NCI-H2171 treated with DMSO at 0.1 percent for 48 hours (cell line): ENCODE measurements at regions not wholly inside any gene's neighbourhood (a gene's known extent, or its start where the extent isn't known, plus 50 kb on each side); places are given as distances from the start of the nearest gene placed in this dataset.
"Not testable (repeated sequence)": the region's sequence is repeated elsewhere in the genome, so short reads cannot be mapped to it uniquely, and the experiment has no call there.

Experiments
- DNase-seq: peaks from one replicate; lab custom pipeline; 2025; lab: John Stamatoyannopoulos, UW

- no peak for DNase-seq
Measured at GRCh38 chr3:22748453-22749045, 454.6 kb upstream of the UBE2E2 start.

DNA sequence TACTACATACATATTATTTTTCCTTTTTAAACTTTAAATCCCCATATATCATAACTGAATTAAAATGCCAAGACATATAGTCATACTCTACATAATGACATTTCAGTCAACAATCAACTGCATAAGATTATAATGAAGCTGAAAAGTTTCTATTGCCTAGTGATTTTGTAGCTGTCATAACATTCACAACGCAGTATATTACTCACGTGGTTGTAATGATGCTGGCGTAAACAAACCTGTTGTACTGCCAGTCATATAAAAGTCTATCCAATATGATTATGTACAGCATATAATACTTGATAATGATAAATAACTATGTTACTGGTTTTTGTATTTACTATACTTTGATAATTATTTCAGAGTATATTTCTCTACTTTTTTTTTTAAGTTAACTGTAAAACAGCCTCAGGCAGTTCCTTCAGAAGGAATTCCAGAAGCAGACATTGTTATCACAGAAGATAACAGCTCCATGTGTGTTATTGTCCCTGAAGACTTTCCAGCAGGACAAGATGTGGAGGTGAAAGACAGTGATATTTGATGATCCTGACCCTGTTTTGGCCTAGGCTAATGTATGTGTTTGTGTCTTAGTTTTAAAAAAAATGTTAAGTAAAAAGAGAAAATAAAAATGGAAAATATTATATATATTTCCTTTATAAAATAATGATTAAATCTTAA is 443.4 kb upstream of the UBE2E2 start:
- no peak for DNase-seq

- DNase-seq: no peak
Measured at GRCh38 chr3:22765679-22766078, 437.4 kb upstream of the UBE2E2 start.

- no peak for DNase-seq
Measured at GRCh38 chr3:22777834-22778233, 425.3 kb upstream of the UBE2E2 start.

- DNase-seq: no peak
Measured at GRCh38 chr3:22779737-22780136, 423.4 kb upstream of the UBE2E2 start.

DNA sequence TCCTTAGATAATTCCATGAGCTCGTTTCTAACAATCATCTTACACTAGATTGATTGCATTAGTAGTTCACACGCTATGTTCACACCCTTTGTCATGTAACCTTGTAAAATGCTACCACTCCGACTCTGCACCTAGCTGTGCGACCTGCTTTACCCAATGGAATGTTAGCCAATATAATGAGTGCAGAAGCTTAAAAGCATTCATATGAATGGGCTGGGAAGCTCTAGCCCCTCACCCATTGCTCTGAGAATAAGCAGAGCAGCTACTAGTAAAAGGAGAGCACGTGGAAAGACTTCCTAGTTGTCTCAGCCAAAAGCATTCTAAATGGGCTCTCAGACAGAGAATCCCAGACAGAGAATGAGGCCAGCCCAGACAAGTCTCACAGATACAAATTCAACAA is 410.6 kb upstream of the UBE2E2 start:
- no peak for DNase-seq

DNA sequence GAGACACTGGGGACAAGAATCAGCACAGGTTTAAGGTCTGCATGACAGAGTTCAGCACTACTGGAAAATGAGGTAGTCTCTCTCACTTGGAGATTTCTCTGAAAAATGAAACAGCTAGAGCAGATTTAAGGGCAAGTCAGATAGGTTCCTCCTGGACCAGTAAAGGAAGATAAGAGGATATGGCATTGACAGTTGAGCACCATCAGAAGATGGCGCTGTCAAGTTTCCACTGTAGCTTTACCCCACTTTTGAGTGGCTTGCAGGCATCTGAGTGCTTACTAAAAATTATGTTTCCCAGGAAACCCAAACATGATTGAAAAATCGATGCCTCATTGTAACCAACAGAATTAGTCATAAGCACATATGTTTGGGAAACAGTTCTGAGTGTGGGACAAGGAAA is 407.2 kb upstream of the UBE2E2 start:
- no peak for DNase-seq

GRCh38 chr3:22798461-22798860 is 404.7 kb upstream of the UBE2E2 start:
- DNase-seq: no peak

- no peak for DNase-seq
Measured at GRCh38 chr3:22819209-22819608, 383.9 kb upstream of the UBE2E2 start.

DNA sequence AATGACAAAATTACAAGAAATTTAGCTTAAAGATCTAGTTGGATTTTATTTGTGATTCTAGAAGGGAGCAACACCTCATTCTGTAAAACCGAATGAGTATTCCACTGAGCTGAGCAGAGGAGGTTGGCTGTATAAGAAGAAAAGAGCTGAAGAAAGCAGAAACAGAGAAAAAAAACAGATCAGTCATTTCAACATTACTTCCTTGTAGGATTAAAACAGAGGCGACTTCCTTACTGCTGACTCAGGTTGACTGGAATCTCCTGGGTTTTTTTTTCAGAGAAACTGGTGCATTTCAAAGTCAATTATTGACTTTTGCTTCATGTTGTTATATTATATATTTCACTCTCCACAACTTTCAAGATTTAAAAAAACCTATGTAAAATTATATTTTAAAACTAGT is 368.1 kb upstream of the UBE2E2 start:
- no peak for DNase-seq

GRCh38 chr3:22836131-22836530 is 367.0 kb upstream of the UBE2E2 start:
- no peak for DNase-seq

DNA sequence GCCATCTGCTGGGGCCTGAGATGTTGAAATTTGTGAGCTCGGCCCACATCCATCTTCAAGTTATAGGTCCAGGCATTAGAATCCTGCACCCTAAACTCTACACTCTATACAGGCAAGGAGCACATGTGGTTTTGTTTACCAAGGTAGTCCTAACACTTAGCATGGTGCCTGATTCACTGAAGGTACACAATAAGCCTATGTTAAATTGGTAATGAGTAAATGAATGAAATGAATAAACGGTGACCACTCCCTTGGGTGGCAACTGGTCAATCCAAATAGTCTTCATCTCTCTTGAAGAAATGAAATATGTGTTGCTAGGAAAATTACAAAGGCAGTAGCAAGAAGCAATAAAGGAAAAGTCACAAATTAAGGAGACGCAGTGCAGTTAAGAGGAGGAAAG is 359.3 kb upstream of the UBE2E2 start:
- no peak for DNase-seq

GRCh38 chr3:22846566-22846965 is 356.6 kb upstream of the UBE2E2 start:
- no peak for DNase-seq

GRCh38 chr3:22849583-22849982 is 353.5 kb upstream of the UBE2E2 start:
- not testable (repeated sequence) for DNase-seq

DNA sequence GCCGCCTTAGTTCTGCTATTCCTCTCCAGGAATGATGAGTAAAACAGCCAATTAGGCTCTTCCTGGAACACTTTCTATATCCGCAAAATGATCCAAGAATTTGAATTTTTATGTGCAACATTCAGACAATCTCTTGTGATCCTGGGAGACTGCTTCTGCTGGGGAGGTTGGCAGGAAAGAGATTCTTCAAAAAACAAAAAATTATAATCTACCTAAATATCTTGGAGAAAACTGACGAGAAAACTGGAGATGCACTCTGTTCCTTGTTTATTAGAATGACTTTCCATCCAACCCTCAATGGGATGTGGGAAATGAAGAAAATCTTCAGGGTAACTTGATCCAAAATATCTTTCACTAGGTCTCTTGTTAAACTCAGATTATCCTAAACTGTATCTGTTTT is 346.3 kb upstream of the UBE2E2 start:
- no peak for DNase-seq

DNA sequence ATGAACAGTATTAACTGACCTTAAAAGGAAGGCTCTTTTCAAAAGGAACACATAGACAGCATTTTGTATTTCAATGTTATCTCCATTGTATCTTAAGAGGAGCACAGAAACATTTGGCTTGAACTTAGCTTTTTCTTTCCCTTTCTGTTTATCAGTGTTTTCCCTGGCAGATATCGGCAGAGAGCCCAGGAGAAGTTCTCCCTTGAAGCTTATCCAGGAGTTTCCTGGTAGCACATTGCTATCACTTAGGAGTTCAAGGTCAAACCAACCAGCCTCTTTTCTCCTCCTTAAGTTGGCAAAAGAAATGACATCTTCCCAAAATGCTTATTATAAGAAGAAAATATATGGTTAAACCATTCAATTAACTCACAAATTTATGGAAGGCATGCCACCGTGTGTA is 344.6 kb upstream of the UBE2E2 start:
- no peak for DNase-seq

DNA sequence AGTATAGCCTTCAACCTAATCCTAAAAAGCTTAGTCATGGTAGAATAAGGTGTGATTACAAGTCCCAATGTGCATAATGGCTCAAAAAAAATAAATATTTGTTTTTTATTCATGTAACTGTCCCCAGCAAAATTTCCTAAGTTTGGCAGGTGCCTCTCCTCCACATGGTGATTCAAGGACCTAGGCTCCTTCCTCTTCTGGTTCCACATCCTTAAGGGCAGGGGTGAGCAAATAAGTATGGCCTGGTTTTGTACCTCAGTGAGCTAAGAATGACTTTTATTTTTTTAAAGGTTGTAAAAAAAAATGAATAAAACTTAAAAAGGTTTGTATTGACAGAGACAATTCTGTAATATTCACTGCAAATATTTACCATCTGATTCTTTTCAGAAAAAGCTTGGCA is 343.5 kb upstream of the UBE2E2 start:
- DNase-seq: no peak

DNA sequence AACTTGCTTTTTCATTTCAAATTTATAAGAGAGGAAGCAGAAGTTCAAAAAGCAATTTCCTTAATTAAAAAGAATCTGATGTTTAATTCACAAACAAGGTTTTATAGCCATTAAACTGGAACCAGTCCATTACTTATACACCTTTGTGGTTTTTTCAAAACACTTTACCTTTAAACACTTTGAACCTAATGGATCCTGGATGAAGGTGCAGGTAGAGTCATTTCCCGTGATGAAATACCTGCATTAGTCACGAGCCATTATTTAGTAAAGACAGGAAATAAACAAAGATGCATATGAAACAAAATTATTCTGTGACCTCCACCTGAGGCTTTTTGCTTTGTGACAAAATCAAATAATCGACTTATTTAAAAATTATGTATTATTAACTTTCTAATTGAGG is 341.7 kb upstream of the UBE2E2 start:
- DNase-seq: no peak

DNA sequence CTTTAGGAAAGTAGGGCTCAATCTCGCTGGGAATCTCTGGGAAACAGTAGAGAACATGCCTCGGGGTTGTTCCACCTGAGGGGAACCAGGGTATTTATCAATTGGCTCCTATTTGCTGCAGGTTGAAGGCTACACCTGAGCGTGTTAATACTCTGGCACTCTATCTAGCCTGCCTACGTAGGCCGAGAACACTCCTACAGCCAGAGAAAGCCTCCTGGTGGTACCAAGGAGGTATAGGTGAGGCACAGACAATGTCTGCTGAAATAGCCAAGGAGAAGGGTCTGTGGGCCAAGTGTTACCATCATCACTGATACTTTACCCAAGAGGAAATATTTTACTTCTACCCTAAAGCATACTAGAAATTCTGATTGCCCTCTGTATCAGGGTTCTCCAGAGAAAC is 341.0 kb upstream of the UBE2E2 start:
- no peak for DNase-seq

DNA sequence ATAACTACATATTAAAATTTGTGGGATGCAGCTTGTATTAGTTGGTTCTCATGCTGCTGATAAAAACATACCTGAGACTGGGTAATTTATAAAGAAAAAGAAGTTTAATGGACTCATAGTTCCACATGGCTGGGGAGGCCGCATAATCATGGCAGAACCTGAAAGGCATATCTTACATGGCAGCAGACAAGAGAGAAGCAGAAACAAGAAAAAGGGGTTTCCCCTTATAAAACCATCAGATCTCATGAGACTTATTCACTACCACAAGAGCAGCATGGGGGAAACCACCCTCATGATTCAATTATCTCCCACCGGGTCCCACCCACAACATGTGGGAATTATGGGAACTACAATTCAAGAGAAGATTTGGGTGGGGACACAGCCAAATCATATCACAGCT is 320.3 kb upstream of the UBE2E2 start:
- not testable (repeated sequence) for DNase-seq

- no peak for DNase-seq
Measured at GRCh38 chr3:22885039-22885438, 318.1 kb upstream of the UBE2E2 start.

DNA sequence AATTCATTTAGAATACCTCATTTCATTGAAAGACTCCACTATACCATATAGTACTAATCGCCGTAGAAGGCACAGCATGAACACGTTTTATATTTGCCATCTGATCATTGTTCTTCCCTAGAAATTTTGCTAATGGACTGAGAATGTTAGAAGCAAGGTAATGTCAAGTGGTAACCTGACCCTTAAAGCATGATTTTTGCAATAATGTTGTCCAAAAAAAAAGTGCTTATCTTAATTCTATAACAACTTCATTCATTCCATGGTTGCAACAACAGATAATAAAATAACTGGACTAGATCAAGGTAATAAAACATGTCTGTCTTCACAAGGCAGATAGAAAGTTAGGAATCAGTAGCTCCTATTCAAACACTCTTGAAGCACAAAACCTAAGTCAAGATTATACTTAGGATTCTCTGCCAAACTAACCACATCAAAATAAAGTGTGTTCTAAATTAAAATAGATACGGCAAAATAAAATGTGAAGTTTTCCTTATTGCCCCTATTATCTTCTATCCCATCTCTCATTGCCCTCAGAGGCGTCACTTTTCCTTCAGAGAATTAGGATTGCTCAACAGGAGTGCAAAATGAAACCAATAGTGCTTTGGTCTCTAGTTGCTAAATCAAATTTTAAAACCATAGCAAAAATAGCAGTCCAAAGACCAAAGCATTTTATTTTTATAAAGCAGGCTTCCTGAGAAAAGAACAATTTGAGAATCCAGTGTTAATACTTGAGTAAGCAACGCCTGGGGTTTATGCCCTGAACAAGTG is 317.4 kb upstream of the UBE2E2 start:
- DNase-seq: no peak

- no peak for DNase-seq
Measured at GRCh38 chr3:22886439-22887068, 316.6 kb upstream of the UBE2E2 start.
